GM12875 (cell line): ENCODE measurements at regions not wholly inside any gene's neighbourhood (a gene's known extent, or its start where the extent isn't known, plus 50 kb on each side); places are given as distances from the start of the nearest gene placed in this dataset.

Experiments used
- H3K4me3 ChIP-seq: one replicate; pipeline ENCODE4 v1.5.1; 2011; ENCODE audit warnings: low read depth, low read length, control low read depth
- TF ChIP-seq, protein P1 (sequence below): IDR thresholded peaks from 2 replicates; pipeline ENCODE4 v1.5.1; 2011; ENCODE audit warnings: low read depth, mild to moderate bottlenecking, control low read depth, inconsistent platforms, low read length, moderate library complexity, borderline replicate concordance; ENCODE audit not compliant: insufficient read depth

DNA sequence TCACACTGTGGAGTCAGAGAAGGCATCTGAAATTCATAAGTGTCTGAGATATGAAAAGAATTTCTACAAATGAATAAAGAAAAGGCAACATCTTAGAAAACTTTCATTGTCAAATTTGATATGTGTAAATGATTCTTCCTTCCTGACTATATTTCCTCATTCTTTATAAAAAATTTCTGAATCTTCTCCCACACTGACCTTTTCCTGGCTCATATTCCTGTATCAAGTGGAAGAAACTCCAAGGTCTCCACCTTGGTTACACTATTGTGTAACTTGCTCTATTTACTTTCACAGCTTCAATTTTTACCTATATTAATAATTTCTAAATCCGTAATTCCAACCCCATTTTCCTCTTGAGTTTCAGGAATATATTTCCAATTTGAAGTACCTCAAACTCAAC lies 93.5 kb upstream of the FBXL7 start:
- TF ChIP-seq, protein P1, sequence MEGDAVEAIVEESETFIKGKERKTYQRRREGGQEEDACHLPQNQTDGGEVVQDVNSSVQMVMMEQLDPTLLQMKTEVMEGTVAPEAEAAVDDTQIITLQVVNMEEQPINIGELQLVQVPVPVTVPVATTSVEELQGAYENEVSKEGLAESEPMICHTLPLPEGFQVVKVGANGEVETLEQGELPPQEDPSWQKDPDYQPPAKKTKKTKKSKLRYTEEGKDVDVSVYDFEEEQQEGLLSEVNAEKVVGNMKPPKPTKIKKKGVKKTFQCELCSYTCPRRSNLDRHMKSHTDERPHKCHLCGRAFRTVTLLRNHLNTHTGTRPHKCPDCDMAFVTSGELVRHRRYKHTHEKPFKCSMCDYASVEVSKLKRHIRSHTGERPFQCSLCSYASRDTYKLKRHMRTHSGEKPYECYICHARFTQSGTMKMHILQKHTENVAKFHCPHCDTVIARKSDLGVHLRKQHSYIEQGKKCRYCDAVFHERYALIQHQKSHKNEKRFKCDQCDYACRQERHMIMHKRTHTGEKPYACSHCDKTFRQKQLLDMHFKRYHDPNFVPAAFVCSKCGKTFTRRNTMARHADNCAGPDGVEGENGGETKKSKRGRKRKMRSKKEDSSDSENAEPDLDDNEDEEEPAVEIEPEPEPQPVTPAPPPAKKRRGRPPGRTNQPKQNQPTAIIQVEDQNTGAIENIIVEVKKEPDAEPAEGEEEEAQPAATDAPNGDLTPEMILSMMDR = no peak
- H3K4me3 ChIP-seq = no peak overlapping the region

DNA sequence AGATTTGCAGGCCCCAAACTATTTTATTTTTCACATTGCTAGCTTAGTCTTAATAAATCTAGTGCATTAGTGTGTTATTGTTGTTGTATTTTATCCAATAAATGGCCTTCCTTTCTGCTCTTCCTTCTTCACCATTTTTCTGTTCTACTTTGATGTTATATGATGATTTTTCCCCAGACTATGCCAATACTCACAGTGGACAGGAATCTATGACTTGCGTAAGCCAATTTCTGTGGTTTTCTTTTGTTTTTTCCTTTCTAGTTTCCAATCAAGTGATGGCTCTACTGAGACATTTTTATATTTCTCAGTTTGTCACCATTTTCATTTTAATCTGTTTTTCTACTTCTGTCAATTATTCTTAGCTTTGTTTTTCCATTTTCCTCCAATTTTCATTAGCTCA lies 106.8 kb upstream of the FBXL7 start:
- no peak overlapping the region for H3K4me3 ChIP-seq
- TF ChIP-seq, protein P1 = no peak

DNA sequence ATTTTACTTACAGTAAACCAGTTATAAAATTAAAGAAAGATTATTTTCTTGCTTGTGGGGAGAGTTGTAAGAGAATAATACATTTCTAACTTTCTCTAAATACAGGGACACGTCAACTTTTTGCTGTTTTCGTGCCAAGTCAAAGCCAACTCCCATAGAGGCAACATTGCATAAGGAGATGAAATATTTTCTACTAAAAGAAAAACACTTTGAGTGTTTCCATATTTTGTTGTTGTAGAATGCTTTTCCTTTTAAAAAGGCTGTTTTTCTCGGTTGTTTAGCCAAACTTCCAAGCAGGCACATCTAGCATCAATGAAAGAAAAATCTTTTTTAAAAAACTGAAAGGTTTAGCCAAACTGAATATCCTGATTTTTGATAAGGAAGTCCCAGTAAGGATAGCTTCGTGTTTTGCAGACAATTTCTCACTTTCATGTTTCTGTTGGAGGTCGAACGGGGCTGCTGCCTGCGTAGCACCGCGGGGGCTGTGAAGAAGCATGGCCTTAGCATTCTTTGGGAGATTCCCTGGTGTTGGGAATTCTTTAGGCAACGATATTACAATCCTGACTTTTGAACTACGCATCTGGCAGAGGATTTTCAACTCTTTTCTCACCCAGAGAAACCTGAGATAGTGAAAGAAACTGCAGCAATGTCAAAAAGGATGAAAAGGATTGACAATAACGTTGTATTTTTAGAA lies 108.1 kb upstream of the FBXL7 start:
- TF ChIP-seq, protein P1 = no peak
- no peak overlapping the region for H3K4me3 ChIP-seq

DNA sequence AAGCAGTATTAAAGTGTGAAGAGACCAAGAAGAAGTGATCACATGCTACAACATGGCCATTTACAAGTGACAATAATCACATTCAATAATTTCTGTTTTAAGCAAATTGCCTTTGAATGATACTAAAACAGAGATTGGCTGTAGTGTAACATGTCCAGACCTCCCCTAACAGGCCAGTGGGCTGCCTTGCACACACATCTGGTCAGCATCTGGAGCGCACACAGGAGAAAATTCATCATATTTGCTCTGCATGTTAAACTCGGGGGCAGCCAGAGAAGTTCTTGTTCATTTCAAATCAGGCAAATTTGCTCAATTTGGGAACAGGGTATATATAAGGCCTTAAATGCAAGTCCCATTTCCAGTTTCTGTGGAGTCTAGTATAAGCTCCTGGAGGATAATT lies 111.1 kb upstream of the FBXL7 start:
- TF ChIP-seq, protein P1 = no peak
- no peak overlapping the region for H3K4me3 ChIP-seq

DNA sequence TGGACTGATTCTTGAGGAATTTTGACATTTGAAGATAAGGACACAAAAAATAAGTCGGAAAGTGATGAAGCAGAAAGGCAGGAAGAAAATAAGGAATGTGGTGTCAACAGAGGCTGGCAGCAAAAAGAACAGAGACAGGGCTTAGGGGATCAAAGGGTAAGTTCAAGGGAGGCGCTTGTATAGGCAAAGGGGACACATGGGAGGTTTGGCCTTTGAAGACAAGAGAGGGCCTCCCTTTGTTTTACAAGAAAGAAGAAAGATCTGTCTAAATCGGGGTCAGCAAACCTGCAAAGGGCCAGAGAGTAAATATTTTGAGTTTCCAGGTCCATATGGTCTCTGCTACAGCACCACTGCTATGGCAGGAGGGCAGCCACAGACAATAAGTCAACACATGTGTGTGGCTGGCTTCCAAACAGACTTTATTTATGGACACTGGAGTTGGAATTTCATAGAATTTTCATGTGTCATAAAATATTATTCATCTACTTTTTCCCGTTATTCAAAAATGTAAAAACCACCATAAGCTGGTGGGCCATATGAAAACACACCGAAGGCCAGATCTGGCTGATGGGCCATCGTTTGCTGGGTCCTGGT lies 112.0 kb upstream of the FBXL7 start:
- no peak overlapping the region for H3K4me3 ChIP-seq
- TF ChIP-seq, protein P1 = no peak

DNA sequence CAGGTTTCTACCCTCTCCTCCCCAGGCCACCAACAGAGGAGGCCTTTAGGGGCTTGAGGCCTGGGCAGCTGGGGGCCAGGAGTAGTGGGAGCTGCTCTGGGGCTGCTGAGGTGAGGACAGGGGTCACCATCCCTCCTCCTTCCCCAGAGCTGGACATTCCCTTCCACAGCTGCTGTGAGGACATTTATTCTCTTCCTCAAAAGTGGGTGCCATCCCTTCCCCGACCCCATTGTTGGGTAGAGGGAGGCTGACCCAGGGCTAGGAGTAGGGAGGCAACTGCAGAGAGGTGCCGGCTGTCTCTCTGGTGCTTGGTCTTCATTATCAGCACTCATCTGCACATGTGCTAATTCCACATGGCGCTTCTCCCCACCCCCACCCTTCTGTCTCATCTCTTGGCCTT lies 113.9 kb upstream of the FBXL7 start:
- TF ChIP-seq, protein P1 = no peak
- H3K4me3 ChIP-seq = no peak overlapping the region

DNA sequence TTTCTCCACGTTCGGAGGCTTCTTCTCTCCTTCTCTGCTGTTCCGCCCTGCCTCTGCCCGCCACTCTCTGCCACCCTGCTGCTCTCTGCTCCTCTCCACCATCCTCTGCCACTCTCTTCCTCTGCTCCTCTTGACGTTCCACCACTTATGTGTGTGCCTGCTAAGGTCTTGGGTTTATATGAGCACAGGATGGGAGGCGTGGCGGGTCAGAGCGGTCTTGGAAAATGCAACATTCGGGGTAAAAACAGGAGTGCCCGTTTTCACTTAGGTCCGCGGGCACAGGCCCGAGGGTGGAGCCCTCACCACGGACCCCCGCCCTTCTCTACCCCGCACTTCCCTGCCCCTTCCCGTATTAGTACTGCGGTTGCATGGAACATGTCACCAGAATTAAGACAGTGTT lies 114.4 kb upstream of the FBXL7 start:
- no peak overlapping the region for H3K4me3 ChIP-seq
- TF ChIP-seq, protein P1 = no peak
